Left ventricle myocardium inferior (tissue), 1 donor: ENCODE measurements at regions not wholly inside any gene's neighbourhood (a gene's known extent, or its start where the extent isn't known, plus 50 kb on each side); places are given as distances from the start of the nearest gene placed in this dataset.

ENCODE experiments used
- DNase-seq: peaks from one replicate; pipeline ENCODE4 v3.0.0-alpha.2; 2020
- H3K27ac ChIP-seq: fragments of 200-600 bp; replicated peaks from 2 replicates; pipeline ENCODE4 v1.8.0; 2021
- H3K27me3 ChIP-seq: fragments of 200-600 bp; 2 replicates; pipeline ENCODE4 v1.8.0; 2021; ENCODE audit warnings: low read depth
- H3K36me3 ChIP-seq: fragments of 200-600 bp; 2 replicates; pipeline ENCODE4 v1.8.0; 2021
- H3K4me1 ChIP-seq: fragments of 200-600 bp; 2 replicates; pipeline ENCODE4 v1.8.0; 2021
- H3K4me3 ChIP-seq: fragments of 200-600 bp; 2 replicates; pipeline ENCODE4 v1.8.0; 2021; ENCODE audit warnings: mild to moderate bottlenecking, moderate library complexity
- H3K9me3 ChIP-seq: fragments of 200-600 bp; replicated peaks from 2 replicates; pipeline ENCODE4 v1.8.0; 2021
- intact Hi-C: fragments of 100-400 bp; cut with micrococcal nuclease; formaldehyde crosslinking; loops from one replicate; pipeline ENCODE4 v1.11.0; 2022
- TF ChIP-seq, protein P1 (sequence below): fragments of 200-600 bp; IDR thresholded peaks from 2 replicates; pipeline ENCODE4 v1.8.0; 2021; ENCODE audit warnings: antibody characterized with exemption, mild to moderate bottlenecking, borderline replicate concordance
- donor health status: DM: no; HTN: yes; CAD: no; lungs with severe emphysema.

DNA sequence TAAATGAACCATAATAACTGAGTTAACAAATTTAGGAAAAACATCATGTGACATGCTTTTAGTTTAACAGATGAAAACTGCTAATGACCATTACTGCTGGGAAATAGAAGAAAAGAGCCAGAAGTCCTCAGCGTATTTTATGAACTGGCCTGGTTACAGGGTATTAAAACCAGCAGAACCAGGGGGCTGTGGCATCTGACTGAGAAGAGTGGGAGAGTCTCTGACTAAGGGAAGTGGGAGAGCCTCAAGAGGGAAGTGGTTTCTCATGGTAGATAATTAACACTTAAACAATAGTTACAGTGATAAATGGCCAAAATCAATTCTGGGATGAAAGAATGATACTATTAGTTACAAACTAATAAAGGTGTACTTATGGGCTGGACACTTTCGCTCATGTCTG, 79.8 kb downstream of the RBMY1D start:
- intact Hi-C loops = no loop called here
- H3K27ac ChIP-seq = no peak overlapping the region
- no peaks in the 10 kb centered on the region for H3K9me3 ChIP-seq
- H3K4me1 ChIP-seq = no peaks in the 10 kb centered on the region
- no peak overlapping the region for H3K4me3 ChIP-seq
- DNase-seq = no peak
- no peaks in the 10 kb centered on the region for H3K36me3 ChIP-seq
- H3K27me3 ChIP-seq = no peaks in the 10 kb centered on the region
- TF ChIP-seq, protein P1, sequence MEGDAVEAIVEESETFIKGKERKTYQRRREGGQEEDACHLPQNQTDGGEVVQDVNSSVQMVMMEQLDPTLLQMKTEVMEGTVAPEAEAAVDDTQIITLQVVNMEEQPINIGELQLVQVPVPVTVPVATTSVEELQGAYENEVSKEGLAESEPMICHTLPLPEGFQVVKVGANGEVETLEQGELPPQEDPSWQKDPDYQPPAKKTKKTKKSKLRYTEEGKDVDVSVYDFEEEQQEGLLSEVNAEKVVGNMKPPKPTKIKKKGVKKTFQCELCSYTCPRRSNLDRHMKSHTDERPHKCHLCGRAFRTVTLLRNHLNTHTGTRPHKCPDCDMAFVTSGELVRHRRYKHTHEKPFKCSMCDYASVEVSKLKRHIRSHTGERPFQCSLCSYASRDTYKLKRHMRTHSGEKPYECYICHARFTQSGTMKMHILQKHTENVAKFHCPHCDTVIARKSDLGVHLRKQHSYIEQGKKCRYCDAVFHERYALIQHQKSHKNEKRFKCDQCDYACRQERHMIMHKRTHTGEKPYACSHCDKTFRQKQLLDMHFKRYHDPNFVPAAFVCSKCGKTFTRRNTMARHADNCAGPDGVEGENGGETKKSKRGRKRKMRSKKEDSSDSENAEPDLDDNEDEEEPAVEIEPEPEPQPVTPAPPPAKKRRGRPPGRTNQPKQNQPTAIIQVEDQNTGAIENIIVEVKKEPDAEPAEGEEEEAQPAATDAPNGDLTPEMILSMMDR = no peak

DNA sequence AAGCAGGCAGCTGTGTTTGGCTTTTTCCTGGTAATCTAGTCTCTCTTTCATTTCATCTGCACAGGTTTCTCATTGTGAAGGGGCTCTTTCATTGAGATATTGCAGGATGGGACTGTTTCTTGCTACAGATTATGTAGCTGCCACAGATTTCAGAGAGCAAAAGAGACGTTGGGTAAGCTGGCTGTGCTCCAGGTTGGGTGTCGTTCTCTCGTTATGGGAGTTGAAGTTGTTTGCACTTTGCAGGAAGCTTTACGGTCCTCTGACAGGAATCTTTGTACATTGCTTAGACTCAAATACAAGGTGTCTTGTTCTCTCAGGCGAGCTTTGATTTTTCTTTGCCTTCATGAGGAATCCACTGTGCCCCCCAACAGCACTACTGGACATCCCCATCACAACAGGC, 72.4 kb downstream of the RBMY1D start:
- no peak overlapping the region for H3K4me3 ChIP-seq
- TF ChIP-seq, protein P1 = no peak
- H3K9me3 ChIP-seq = no peaks in the 10 kb centered on the region
- intact Hi-C loops = no loop called here
- no peaks in the 10 kb centered on the region for H3K27me3 ChIP-seq
- H3K4me1 ChIP-seq = no peaks in the 10 kb centered on the region
- no peaks in the 10 kb centered on the region for H3K36me3 ChIP-seq
- DNase-seq = no peak
- no peak overlapping the region for H3K27ac ChIP-seq

DNA sequence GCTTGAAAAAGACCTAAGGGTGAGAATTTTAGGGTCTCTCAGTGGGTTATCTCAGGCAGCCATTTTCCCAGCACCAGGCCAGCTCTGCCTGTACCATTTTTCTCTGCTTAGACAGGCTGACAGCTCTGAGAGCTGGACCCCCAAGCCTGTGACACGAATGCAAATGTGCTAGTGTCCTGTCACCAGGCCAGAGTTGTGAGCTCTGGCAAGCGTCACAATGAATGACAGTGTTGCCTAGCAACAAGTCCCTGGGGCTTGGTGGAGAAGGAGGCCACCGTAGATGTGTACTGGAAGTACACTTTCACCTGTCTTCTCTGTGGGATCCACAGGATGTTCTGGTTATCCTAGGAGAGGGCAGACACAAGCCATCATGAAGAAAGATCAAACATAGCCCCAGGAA, 66.7 kb downstream of the RBMY1D start:
- Histone ChIP-seq H3K36me3 (no peaks in the 10 kb centered on the region), H3K4me1 (no peaks in the 10 kb centered on the region), H3K27me3 (no peaks in the 10 kb centered on the region), H3K9me3 (no peaks in the 10 kb centered on the region), H3K4me3 (no peak overlapping the region), H3K27ac (no peak overlapping the region)
- DNase-seq = no peak
- intact Hi-C loops = no loop called here
- TF ChIP-seq, protein P1 = no peak
